OCI-LY7 (cell line): ENCODE measurements at regions not wholly inside any gene's neighbourhood (a gene's known extent, or its start where the extent isn't known, plus 50 kb on each side); places are given as distances from the start of the nearest gene placed in this dataset.

Experiments used
- BruUV-seq: library from RNA; stranded (reverse); fragments of 400-500 nt; replicated peaks from 2 replicates; lab custom pipeline; 2021; lab: Mats Ljungman, UMichigan
- CTCF ChIA-PET: fragments of 300-600 bp; sonication (Branson Sonifier 250); formaldehyde crosslinking; loops from one replicate; lab custom pipeline; 2022; ENCODE audit warnings: antibody characterized with exemption; ENCODE audit not compliant: unreplicated experiment; lab: Charles Lee
- POLR2A ChIA-PET: fragments of 300-600 bp; sonication (Branson Sonifier 250); formaldehyde crosslinking; loops from one replicate; lab custom pipeline; 2022; ENCODE audit warnings: antibody characterized with exemption; lab: Charles Lee
- DNase-seq: peaks from one replicate; pipeline ENCODE4 v3.0.0-alpha.2; 2015; ENCODE audit warnings: low spot score
- H2AFZ ChIP-seq: fragments of 200-600 bp; sonication (generic), shearing (Covaris generic); 2 replicates; pipeline ENCODE4 v1.6.1; 2014; ENCODE audit warnings: mild to moderate bottlenecking, antibody characterized with exemption, low read length, moderate library complexity
- H3K27ac ChIP-seq: fragments of 200-600 bp; sonication (generic); 2 replicates; pipeline ENCODE4 v1.5.1; 2014; ENCODE audit warnings: mixed run types, low read depth, mild to moderate bottlenecking, moderate library complexity, low read length, inconsistent platforms; ENCODE audit not compliant: poor library complexity, severe bottlenecking
- H3K36me3 ChIP-seq: fragments of 200-600 bp; sonication (generic); 2 replicates; pipeline ENCODE4 v1.6.1; 2014; ENCODE audit warnings: mild to moderate bottlenecking, antibody characterized with exemption, low read length, moderate library complexity, mixed read lengths; ENCODE audit not compliant: insufficient read depth
- H3K4me1 ChIP-seq: fragments of 200-600 bp; sonication (generic); 2 replicates; pipeline ENCODE4 v1.5.1; 2014; ENCODE audit warnings: mild to moderate bottlenecking, low read length; ENCODE audit not compliant: insufficient read depth, poor library complexity, severe bottlenecking
- H3K4me2 ChIP-seq: fragments of 200-600 bp; sonication (generic); 2 replicates; pipeline ENCODE4 v1.6.1; 2014; ENCODE audit warnings: mild to moderate bottlenecking, low read length
- H3K4me3 ChIP-seq: fragments of 200-600 bp; sonication (generic); 2 replicates; pipeline ENCODE4 v1.5.1; 2014; ENCODE audit warnings: mild to moderate bottlenecking, low read depth, low read length; ENCODE audit not compliant: poor library complexity, severe bottlenecking
- H3K79me2 ChIP-seq: fragments of 200-600 bp; sonication (generic); 2 replicates; pipeline ENCODE4 v1.6.1; 2016; ENCODE audit warnings: low read depth, mild to moderate bottlenecking, low read length, moderate library complexity, mixed read lengths; ENCODE audit not compliant: insufficient read depth
- H3K9me2 ChIP-seq: fragments of 200-600 bp; sonication (generic); 2 replicates; pipeline ENCODE4 v1.6.1; 2016; ENCODE audit warnings: mild to moderate bottlenecking, low read length, mixed read lengths; ENCODE audit not compliant: insufficient read depth
- H3K9me3 ChIP-seq: fragments of 200-600 bp; sonication (generic); 2 replicates; pipeline ENCODE4 v1.6.1; 2014; ENCODE audit warnings: mild to moderate bottlenecking, mixed run types, low read length, mixed read lengths
- H4K20me1 ChIP-seq: fragments of 200-600 bp; sonication (generic); 2 replicates; pipeline ENCODE4 v1.6.1; 2014; ENCODE audit warnings: mild to moderate bottlenecking, antibody characterized with exemption, low read length, moderate library complexity, mixed read lengths; ENCODE audit not compliant: insufficient read depth
- CTCF ChIP-seq: fragments of 200-600 bp; sonication (generic); conservative IDR thresholded peaks from 2 replicates; pipeline ENCODE4 v1.5.1; 2014; ENCODE audit warnings: mild to moderate bottlenecking, antibody characterized with exemption, low read length, moderate library complexity, mixed read lengths
- EZH2phosphoT487 ChIP-seq: fragments of 200-600 bp; sonication (generic); IDR thresholded peaks from 2 replicates; pipeline ENCODE4 v1.6.1; 2018; ENCODE audit warnings: low read depth, borderline replicate concordance, mild to moderate bottlenecking, mixed run types, antibody characterized with exemption, low read length, moderate library complexity, mixed read lengths
- intact Hi-C: fragments of 100-400 bp; cut with micrococcal nuclease; formaldehyde crosslinking; loops from one replicate; pipeline ENCODE4 v1.10.0; 2022; ENCODE audit not compliant: unreplicated experiment

GRCh38 chr4:107213880-107214279 is 177.8 kb upstream of the DKK2 start:
- no peaks in the 10 kb centered on the region for H4K20me1 ChIP-seq
- no peak for DNase-seq
- no peak overlapping the region for H3K27ac ChIP-seq
- TF ChIP-seq EZH2phosphoT487 (no peak), CTCF (no peak)
- no peaks in the 10 kb centered on the region for H3K36me3 ChIP-seq
- no peaks in the 10 kb centered on the region for H3K79me2 ChIP-seq
- BruUV-seq, result no TSS peak
- ChIA-PET CTCF (no interaction called here), POLR2A (no interaction called here)
- H3K9me2 ChIP-seq, result no peaks in the 10 kb centered on the region
- no peaks in the 10 kb centered on the region for H3K9me3 ChIP-seq
- no peak overlapping the region for H3K4me2 ChIP-seq
- H2AFZ ChIP-seq, result no peak overlapping the region
- no peaks in the 10 kb centered on the region for H3K4me1 ChIP-seq
- intact Hi-C loops, result no loop called here
- H3K4me3 ChIP-seq, result no peak overlapping the region

- Histone ChIP-seq H3K79me2 (no peaks in the 10 kb centered on the region), H2AFZ (no peak overlapping the region), H3K4me3 (no peak overlapping the region), H3K27ac (no peak overlapping the region), H3K36me3 (no peaks in the 10 kb centered on the region), H3K4me2 (no peak overlapping the region), H4K20me1 (no peaks in the 10 kb centered on the region), H3K9me3 (no peaks in the 10 kb centered on the region), H3K4me1 (no peaks in the 10 kb centered on the region), H3K9me2 (no peaks in the 10 kb centered on the region)
- DNase-seq, result no peak
- TF ChIP-seq EZH2phosphoT487, result no peak
- no peak for TF ChIP-seq CTCF
- ChIA-PET POLR2A (no interaction called here), CTCF (no interaction called here)
- intact Hi-C loops, result no loop called here
- BruUV-seq, result no TSS peak
Measured at GRCh38 chr4:107213410-107213809, 177.3 kb upstream of the DKK2 start.

GRCh38 chr4:107212565-107212964 is 176.5 kb upstream of the DKK2 start:
- no peak overlapping the region for H3K27ac ChIP-seq

More at GRCh38 chr4:107212565-107212964, 176.5 kb upstream of the DKK2 start:
- no peak overlapping the region for H3K4me3 ChIP-seq
- no peaks in the 10 kb centered on the region for H3K79me2 ChIP-seq
- no peaks in the 10 kb centered on the region for H4K20me1 ChIP-seq
- BruUV-seq, result no TSS peak
- DNase-seq, result no peak
- H2AFZ ChIP-seq, result no peak overlapping the region
- H3K4me1 ChIP-seq, result no peaks in the 10 kb centered on the region
- H3K9me3 ChIP-seq, result no peaks in the 10 kb centered on the region
- no peaks in the 10 kb centered on the region for H3K9me2 ChIP-seq
- no peak overlapping the region for H3K4me2 ChIP-seq
- no peak for TF ChIP-seq EZH2phosphoT487
- TF ChIP-seq CTCF, result no peak
- intact Hi-C loops, result no loop called here
- ChIA-PET CTCF (no interaction called here), POLR2A (no interaction called here)
- no peaks in the 10 kb centered on the region for H3K36me3 ChIP-seq
